Testis (tissue), 2 donors: ENCODE measurements at regions not wholly inside any gene's neighbourhood (a gene's known extent, or its start where the extent isn't known, plus 50 kb on each side); places are given as distances from the start of the nearest gene placed in this dataset.

Source experiments
- DNase-seq: peaks from one replicate; pipeline ENCODE4 v3.0.0-alpha.2; 2019
- H3K27ac ChIP-seq, 2 donors: fragments of 200-600 bp; sonication (generic); one replicate each; pipeline ENCODE4 v1.5.1; 2019
- H3K27me3 ChIP-seq: fragments of 200-600 bp; sonication (generic); one replicate; pipeline ENCODE4 v1.5.1; 2019
- H3K36me3 ChIP-seq: fragments of 200-600 bp; sonication (generic); one replicate; pipeline ENCODE4 v1.5.1; 2017; ENCODE audit warnings: low read depth; ENCODE audit errors: missing control alignments
- H3K4me1 ChIP-seq: fragments of 200-600 bp; sonication (generic); one replicate; pipeline ENCODE4 v1.5.1; 2019
- H3K4me3 ChIP-seq, 2 donors: fragments of 200-600 bp; sonication (generic); one replicate each; pipeline ENCODE4 v1.5.1; 2017 to 2019
- H3K9me3 ChIP-seq: fragments of 200-600 bp; sonication (generic); one replicate; pipeline ENCODE4 v1.5.1; 2017
- CTCF ChIP-seq, 3 experiments: fragments of 450-650 bp in 2 of 3; fragments of 200-600 bp in 1 of 3; sonication (generic) in 1 of 3; IDR thresholded peaks; one replicate each; pipeline ENCODE4 v1.5.1; 2016 to 2019; ENCODE audit warnings: antibody characterized with exemption in 3 of 3, mild to moderate bottlenecking in 2 of 3, moderate library complexity in 1 of 3
- POLR2A ChIP-seq: fragments of 450-650 bp; IDR thresholded peaks from one replicate; pipeline ENCODE4 v1.6.1; 2017; ENCODE audit warnings: antibody characterized with exemption, mild to moderate bottlenecking, moderate library complexity
- WGBS, 2 donors: methylation state at CpG; one replicate each; pipeline ENCODE4 v1.1.5; 2018; 5-methylcytosine and 5-hydroxymethylcytosine counted together
- intact Hi-C: fragments of 100-400 bp; cut with DNase I; formaldehyde crosslinking; loops from one replicate; pipeline ENCODE4 v1.15.1; 2023; ENCODE audit warnings: low total_unique reads

- Histone ChIP-seq H3K4me3 (no peak overlapping the region), H3K4me1 (no peaks in the 10 kb centered on the region), H3K27me3 (no peaks in the 10 kb centered on the region), H3K36me3 (no peaks in the 10 kb centered on the region), H3K9me3 (no peaks in the 10 kb centered on the region), H3K27ac (no peak overlapping the region)
- TF ChIP-seq CTCF (IDR thresholded peaks at IDR 0.05) (no peak), POLR2A (no peak)
- intact Hi-C loops, result no loop called here
- DNase-seq, result no peak
- 65 to 72% methylated on average over 8 of the region's 8 CpGs for WGBS, 2 donors
These were observed 214.4 kb downstream of the NSG2 start for GRCh38 chr5:174259696-174260420.

GRCh38 chr5:174271316-174271715, 225.8 kb downstream of the NSG2 start:
- no peak for DNase-seq
- intact Hi-C loops, result no loop called here
- Histone ChIP-seq H3K36me3 (no peaks in the 10 kb centered on the region), H3K9me3 (no peaks in the 10 kb centered on the region), H3K27ac (no peak overlapping the region), H3K4me3 (no peak overlapping the region), H3K27me3 (no peaks in the 10 kb centered on the region), H3K4me1 (no peaks in the 10 kb centered on the region)
- TF ChIP-seq CTCF (IDR thresholded peaks at IDR 0.05), result no peak
- TF ChIP-seq POLR2A, result no peak
- 61 to 65% methylated on average over 1 of the region's 1 CpG for WGBS, 2 donors

- Histone ChIP-seq H3K4me1 (no peaks in the 10 kb centered on the region), H3K36me3 (no peaks in the 10 kb centered on the region), H3K4me3 (no peak overlapping the region), H3K9me3 (no peaks in the 10 kb centered on the region), H3K27me3 (no peaks in the 10 kb centered on the region), H3K27ac (no peak overlapping the region)
- 91 to 95% methylated on average over 2 of the region's 2 CpGs for WGBS, 2 donors
- TF ChIP-seq POLR2A (no peak), CTCF (IDR thresholded peaks at IDR 0.05) (no peak)
- DNase-seq, result no peak
- intact Hi-C loops, result no loop called here
These were observed 227.2 kb downstream of the NSG2 start for GRCh38 chr5:174272671-174273070.

GRCh38 chr5:174273325-174273724, 227.8 kb downstream of the NSG2 start:
- H3K27me3 ChIP-seq, result no peaks in the 10 kb centered on the region
- H3K4me1 ChIP-seq, result no peaks in the 10 kb centered on the region
- intact Hi-C loops, result no loop called here
- no peak for TF ChIP-seq CTCF (IDR thresholded peaks at IDR 0.05)
- TF ChIP-seq POLR2A, result no peak
- no peak for DNase-seq
- no peaks in the 10 kb centered on the region for H3K9me3 ChIP-seq
- H3K4me3 ChIP-seq, result no peak overlapping the region
- H3K36me3 ChIP-seq, result no peaks in the 10 kb centered on the region
- H3K27ac ChIP-seq, result no peak overlapping the region
- WGBS, 2 donors, result 77 to 85% methylated on average over 4 of the region's 4 CpGs

GRCh38 chr5:174275959-174276358, 230.5 kb downstream of the NSG2 start:
- DNase-seq, result no peak
- Histone ChIP-seq H3K36me3 (no peaks in the 10 kb centered on the region), H3K9me3 (no peaks in the 10 kb centered on the region), H3K4me1 (no peaks in the 10 kb centered on the region), H3K27me3 (no peaks in the 10 kb centered on the region), H3K27ac (no peak overlapping the region), H3K4me3 (no peak overlapping the region)
- TF ChIP-seq POLR2A, result no peak
- no peak for TF ChIP-seq CTCF (IDR thresholded peaks at IDR 0.05)
- WGBS, 2 donors, result 58 to 85% methylated on average over 2 of the region's 2 CpGs
- intact Hi-C loops, result no loop called here
